IMR-90 (cell line): ENCODE measurements at regions not wholly inside any gene's neighbourhood (a gene's known extent, or its start where the extent isn't known, plus 50 kb on each side); places are given as distances from the start of the nearest gene placed in this dataset.

Source experiments
- ATAC-seq: fragments of 200-7000 bp; cut with Tn5 transposase; 2 replicates; pipeline ENCODE4 v1.9.1; 2020; ENCODE audit warnings: low read depth, mild to moderate bottlenecking, moderate library complexity
- BruUV-seq: library from RNA; stranded (reverse); fragments of 400-500 nt; replicated peaks from 2 replicates; lab custom pipeline; 2021; lab: Mats Ljungman, UMichigan
- CTCF ChIA-PET: fragments of 300-600 bp; formaldehyde crosslinking; extraction: SDS; loops from one replicate; lab custom pipeline; 2021; ENCODE audit warnings: antibody characterized with exemption; lab: Yijun Ruan, JAX
- POLR2A ChIA-PET: fragments of 300-600 bp; sonication (Branson Sonifier 250); formaldehyde crosslinking; loops from one replicate; lab custom pipeline; 2022; ENCODE audit warnings: antibody characterized with exemption; ENCODE audit not compliant: unreplicated experiment; lab: Charles Lee
- DNase-seq: peaks from one replicate; pipeline ENCODE4 v3.0.0; 2013
- H2AFZ ChIP-seq: replicated peaks from 2 replicates; pipeline ENCODE3; 2013; ENCODE audit warnings: low read length, mild to moderate bottlenecking; ENCODE audit not compliant: poor library complexity
- H2AK5ac ChIP-seq: 2 replicates; pipeline ENCODE4 v1.6.1; 2013; ENCODE audit warnings: low read depth, low read length, inconsistent platforms
- H2AK9ac ChIP-seq: replicated peaks from 2 replicates; pipeline ENCODE3; 2013; ENCODE audit warnings: mild to moderate bottlenecking, low read depth, low read length, moderate library complexity; ENCODE audit not compliant: poor library complexity
- H2BK120ac ChIP-seq: 2 replicates; pipeline ENCODE4 v1.6.1; 2013; ENCODE audit warnings: low read depth, low read length, inconsistent platforms
- H2BK15ac ChIP-seq: 3 replicates; pipeline ENCODE4 v1.6.1; 2013; ENCODE audit warnings: low read depth, low read length, inconsistent platforms
- H2BK20ac ChIP-seq: 2 replicates; pipeline ENCODE4 v1.6.1; 2013; ENCODE audit warnings: low read depth, mild to moderate bottlenecking, inconsistent platforms, low read length, moderate library complexity
- H2BK5ac ChIP-seq: 2 replicates; pipeline ENCODE4 v1.6.1; 2013; ENCODE audit warnings: mild to moderate bottlenecking, low read depth, low read length, inconsistent platforms; ENCODE audit not compliant: poor library complexity, severe bottlenecking
- H3K14ac ChIP-seq: replicated peaks from 2 replicates; pipeline ENCODE4 v1.6.1; 2013; ENCODE audit warnings: low read depth, low read length, inconsistent platforms
- H3K18ac ChIP-seq: 2 replicates; pipeline ENCODE4 v1.6.1; 2013; ENCODE audit warnings: low read depth, low read length, control low read depth
- H3K23ac ChIP-seq: 2 replicates; pipeline ENCODE4 v1.6.1; 2013; ENCODE audit warnings: low read depth, low read length, inconsistent platforms
- H3K27ac ChIP-seq: 2 replicates; pipeline ENCODE4 v1.5.1; 2013; ENCODE audit warnings: mild to moderate bottlenecking, control low read depth, low read length; ENCODE audit not compliant: insufficient read depth
- H3K27me3 ChIP-seq: 2 replicates; pipeline ENCODE4 v1.6.1; 2013; ENCODE audit warnings: low read length; ENCODE audit not compliant: control insufficient read depth, insufficient read depth
- H3K36me3 ChIP-seq: 2 replicates; pipeline ENCODE4 v1.6.1; 2013; ENCODE audit warnings: low read length, mixed read lengths; ENCODE audit not compliant: control insufficient read depth, insufficient read depth
- H3K4ac ChIP-seq: 2 replicates; pipeline ENCODE4 v1.6.1; 2013; ENCODE audit warnings: low read depth, low read length, inconsistent platforms
- H3K4me1 ChIP-seq: 2 replicates; pipeline ENCODE4 v1.6.1; 2013; ENCODE audit warnings: low read length, mixed read lengths; ENCODE audit not compliant: control insufficient read depth, insufficient read depth
- H3K4me2 ChIP-seq: 2 replicates; pipeline ENCODE4 v1.6.1; 2013; ENCODE audit warnings: low read depth, mild to moderate bottlenecking, control low read depth, low read length, moderate library complexity
- H3K4me3 ChIP-seq: 2 replicates; pipeline ENCODE4 v1.5.1; 2013; ENCODE audit warnings: low read depth, mild to moderate bottlenecking, control low read depth, low read length, moderate library complexity; ENCODE audit not compliant: insufficient read depth
- H3K56ac ChIP-seq: 2 replicates; pipeline ENCODE4 v1.6.1; 2013; ENCODE audit warnings: low read length, inconsistent platforms; ENCODE audit not compliant: insufficient read depth; ENCODE audit errors: extremely low read depth
- H3K79me1 ChIP-seq, 2 experiments: 2 replicates each; pipeline ENCODE4 v1.6.1; 2013; ENCODE audit warnings: low read length in 2 of 2, inconsistent platforms in 1 of 2, low read depth in 1 of 2
- H3K9ac ChIP-seq: 2 replicates; pipeline ENCODE4 v1.6.1; 2013; ENCODE audit warnings: low read depth, low read length, control low read depth
- H3K9me1 ChIP-seq: 2 replicates; pipeline ENCODE4 v1.6.1; 2013; ENCODE audit warnings: low read length, inconsistent platforms; ENCODE audit not compliant: insufficient read depth
- H3K9me3 ChIP-seq: 2 replicates; pipeline ENCODE4 v1.6.1; 2013; ENCODE audit warnings: low read length; ENCODE audit not compliant: control insufficient read depth, insufficient read depth
- H4K20me1 ChIP-seq: 2 replicates; pipeline ENCODE4 v1.6.1; 2013; ENCODE audit warnings: low read length, inconsistent platforms; ENCODE audit not compliant: insufficient read depth
- H4K5ac ChIP-seq: 2 replicates; pipeline ENCODE4 v1.6.1; 2013; ENCODE audit warnings: mild to moderate bottlenecking, low read depth, low read length, control low read depth
- H4K8ac ChIP-seq, 2 experiments: 2 replicates each; pipeline ENCODE4 v1.6.1; 2013; ENCODE audit warnings: low read depth in 2 of 2, low read length in 2 of 2, control low read depth in 1 of 2, inconsistent platforms in 1 of 2
- H4K91ac ChIP-seq: 2 replicates; pipeline ENCODE4 v1.6.1; 2013; ENCODE audit warnings: low read depth, low read length, inconsistent platforms; ENCODE audit not compliant: insufficient read depth
- BHLHE40 ChIP-seq: fragments of 150-350 bp; IDR thresholded peaks from 2 replicates; pipeline ENCODE4 v1.6.1; 2016; ENCODE audit warnings: mild to moderate bottlenecking, low read depth, low read length
- FOS ChIP-seq: fragments of 150-350 bp; IDR thresholded peaks from 2 replicates; pipeline ENCODE4 v1.6.1; 2016; ENCODE audit warnings: low read depth, low read length
- MAFK ChIP-seq: IDR thresholded peaks from 2 replicates; pipeline ENCODE4 v1.6.1; 2012; ENCODE audit warnings: low read depth, low read length, improper control_type of control experiment
- MAZ ChIP-seq: IDR thresholded peaks from 2 replicates; pipeline ENCODE4 v1.6.1; 2012; ENCODE audit warnings: low read depth, mild to moderate bottlenecking, low read length, improper control_type of control experiment, moderate library complexity, borderline replicate concordance
- MXI1 ChIP-seq: IDR thresholded peaks from 2 replicates; pipeline ENCODE4 v1.6.1; 2012; ENCODE audit warnings: low read depth, mild to moderate bottlenecking, low read length, moderate library complexity, borderline replicate concordance
- NFE2L2 ChIP-seq: fragments of 150-350 bp; IDR thresholded peaks from 2 replicates; pipeline ENCODE4 v1.6.1; 2016; ENCODE audit warnings: low read depth, mild to moderate bottlenecking, low read length
- RAD21 ChIP-seq: IDR thresholded peaks from 2 replicates; pipeline ENCODE4 v1.6.1; 2012; ENCODE audit warnings: low read length, improper control_type of control experiment
- RCOR1 ChIP-seq: IDR thresholded peaks from 2 replicates; pipeline ENCODE4 v1.6.1; 2012; ENCODE audit warnings: mild to moderate bottlenecking, low read length, improper control_type of control experiment; ENCODE audit not compliant: insufficient replicate concordance
- WGBS, 2 experiments: methylation state at CpG; one replicate each; pipeline versions ENCODE4 v1.1.5 to v1.1.7; 2013; ENCODE audit warnings: missing lambda C conversion rate in 2 of 2; ENCODE audit not compliant: insufficient read length in 1 of 2; ENCODE audit errors: extremely low coverage in 2 of 2; 5-methylcytosine and 5-hydroxymethylcytosine counted together
- dilution Hi-C: fragments of 300-500 bp; cut with HindIII; formaldehyde crosslinking; loops from one replicate; pipeline ENCODE4 v1.14.3; 2018; ENCODE audit warnings: low sequenced_read_pairs; ENCODE audit not compliant: unreplicated experiment
- in situ Hi-C: fragments of 300-500 bp; cut with MboI; formaldehyde crosslinking; loops from 3 replicates; pipeline ENCODE4 v1.14.3; 2019; ENCODE audit warnings: low sequenced_read_pairs, inconsistent platforms, mixed read lengths
- intact Hi-C: fragments of 100-400 bp; cut with micrococcal nuclease; formaldehyde crosslinking; loops from 2 replicates; pipeline ENCODE4 v1.10.0; 2022

- no peak overlapping the region for H4K8ac ChIP-seq
- H2AK5ac ChIP-seq, result no peak overlapping the region
- ATAC-seq (no peak), DNase-seq (no peak)
- intact Hi-C loops (no loop called here), dilution Hi-C loops (no loop called here), in situ Hi-C loops (no loop called here)
- no peak overlapping the region for H3K4me2 ChIP-seq
- no peak overlapping the region for H2AFZ ChIP-seq
- no TSS peak for BruUV-seq
- WGBS, 2 experiments, result no CpG with 5 or more reads among the region's 2 CpGs
- TF ChIP-seq MAZ, result no peak
- TF ChIP-seq MAFK, result no peak
- no peak for TF ChIP-seq RAD21
- no peak for TF ChIP-seq RCOR1
- no peak for TF ChIP-seq BHLHE40
- no peak for TF ChIP-seq FOS
- no peak for TF ChIP-seq NFE2L2
- TF ChIP-seq MXI1, result no peak
- H3K36me3 ChIP-seq, result no peaks in the 10 kb centered on the region
- no peaks in the 10 kb centered on the region for H3K4me1 ChIP-seq
- no peak overlapping the region for H3K56ac ChIP-seq
- no peaks in the 10 kb centered on the region for H4K20me1 ChIP-seq
- H3K9me1 ChIP-seq, result no peaks in the 10 kb centered on the region
- H4K91ac ChIP-seq, result no peak overlapping the region
- no peak overlapping the region for H3K4me3 ChIP-seq
- H3K27me3 ChIP-seq, result no peaks in the 10 kb centered on the region
- H2BK120ac ChIP-seq, result no peak overlapping the region
- no peak overlapping the region for H3K4ac ChIP-seq
- H3K23ac ChIP-seq, result no peak overlapping the region
- no peak overlapping the region for H2AK9ac ChIP-seq
- CTCF ChIA-PET, result no interaction called here
- no peak overlapping the region for H3K27ac ChIP-seq
- POLR2A ChIA-PET, result no interaction called here
- H3K14ac ChIP-seq, result no peak overlapping the region
- H2BK15ac ChIP-seq, result no peak overlapping the region
- H3K79me1 ChIP-seq, result no peaks in the 10 kb centered on the region
- no peak overlapping the region for H2BK20ac ChIP-seq
- no peaks in the 10 kb centered on the region for H3K9me3 ChIP-seq
- H2BK5ac ChIP-seq, result no peak overlapping the region
- H3K18ac ChIP-seq, result no peak overlapping the region
- H4K5ac ChIP-seq, result no peak overlapping the region
- H3K9ac ChIP-seq, result no peak overlapping the region
Measured at GRCh38 chr15:85934691-85935090, 140.0 kb upstream of the KLHL25 start.
